ENCODE measurements at regions not wholly inside any gene's neighbourhood (a gene's known extent, or its start where the extent isn't known, plus 50 kb on each side); places are given as distances from the start of the nearest gene placed in this dataset.
"Not testable (repeated sequence)": the region's sequence is repeated elsewhere in the genome, so short reads cannot be mapped to it uniquely, and the experiment has no call there.

DNA sequence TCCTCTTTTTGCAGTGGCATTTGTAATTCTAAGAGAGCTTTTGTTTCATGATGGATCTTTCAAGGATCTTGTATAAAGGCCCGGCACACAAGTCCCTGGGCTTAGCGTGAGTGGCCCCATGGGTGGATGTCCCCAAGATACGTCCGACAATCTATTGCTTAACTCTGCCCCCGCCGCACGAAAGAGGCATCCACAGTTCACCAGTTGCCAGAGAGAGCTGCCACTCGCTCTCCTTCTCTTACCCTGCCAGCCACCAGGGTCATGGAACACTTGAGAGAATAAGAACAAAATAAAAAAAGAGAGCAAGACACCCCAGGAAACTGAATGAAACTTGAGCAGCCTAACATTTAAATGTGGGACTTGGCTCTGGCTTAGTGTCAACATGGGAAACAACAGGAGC, 92.3 kb downstream of the CTAGE1 start:
- no peak for DNase-seq

DNA sequence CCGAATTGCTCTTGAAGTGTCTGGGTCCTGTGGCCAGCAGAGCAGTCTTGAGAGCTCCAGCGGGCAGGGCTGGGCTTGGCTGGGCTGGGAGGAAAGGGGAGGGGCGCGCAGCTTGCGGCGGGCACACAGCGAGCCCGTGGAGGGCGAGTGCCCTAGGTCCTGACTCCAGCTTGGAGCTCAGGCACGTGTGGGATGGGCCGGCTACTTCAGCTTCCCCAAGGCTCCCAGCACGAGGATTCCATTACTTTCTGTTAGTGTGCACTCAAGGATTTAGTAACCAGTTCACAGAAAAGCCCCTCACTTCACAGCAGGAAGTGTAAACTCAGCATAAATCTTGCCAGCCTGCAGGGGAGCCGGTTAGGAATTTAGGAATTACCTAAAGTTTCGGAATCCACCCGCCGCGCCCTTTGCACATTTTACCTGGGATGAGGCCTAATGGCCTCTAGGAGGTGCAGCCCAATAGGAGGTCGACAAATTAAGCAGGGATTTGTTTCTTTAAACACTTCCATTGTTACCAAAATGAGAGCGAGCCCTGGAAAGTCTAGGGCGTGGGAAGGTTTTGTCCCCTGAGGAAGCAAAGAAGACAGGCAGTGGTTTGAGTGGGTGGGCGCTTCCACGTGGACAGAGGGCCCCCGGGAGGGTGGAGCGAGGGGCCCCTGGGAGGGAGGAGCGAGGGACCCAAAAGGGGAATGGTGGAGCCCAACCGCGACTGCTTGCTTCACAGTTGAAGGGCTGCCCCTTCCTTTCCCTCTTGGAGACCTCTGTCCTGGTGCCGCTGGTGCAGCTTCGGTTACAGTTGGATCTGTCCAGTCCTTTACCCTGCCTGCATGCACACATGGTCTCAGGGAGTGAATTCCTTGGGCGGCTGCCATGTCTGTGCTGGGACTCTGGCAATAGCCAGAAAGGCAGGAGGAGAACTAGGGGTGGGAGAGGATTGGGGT, 93.3 kb downstream of the CTAGE1 start:
- no peak for DNase-seq

DNA sequence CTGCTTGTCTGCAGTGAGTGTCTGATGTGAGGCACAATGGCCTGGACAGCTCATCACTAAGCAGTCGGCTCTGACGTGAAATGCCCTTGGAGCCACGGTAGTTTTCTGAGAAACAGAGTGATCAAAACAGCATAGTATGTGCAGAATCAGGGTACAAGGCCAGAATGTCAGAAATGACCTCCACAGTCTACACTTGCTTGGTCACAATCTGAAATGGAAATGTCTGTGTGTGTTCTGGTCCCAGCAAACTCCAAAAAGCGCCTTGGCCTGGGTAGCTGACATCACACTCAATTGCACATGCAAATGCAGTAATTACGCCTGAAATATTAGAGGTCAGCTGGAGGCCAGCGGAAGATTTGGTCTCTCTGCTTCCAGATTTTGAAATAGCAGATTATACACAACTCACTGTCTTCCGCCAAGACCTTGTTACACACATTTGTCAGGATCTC, 95.4 kb downstream of the CTAGE1 start:
- DNase-seq: no peak

DNA sequence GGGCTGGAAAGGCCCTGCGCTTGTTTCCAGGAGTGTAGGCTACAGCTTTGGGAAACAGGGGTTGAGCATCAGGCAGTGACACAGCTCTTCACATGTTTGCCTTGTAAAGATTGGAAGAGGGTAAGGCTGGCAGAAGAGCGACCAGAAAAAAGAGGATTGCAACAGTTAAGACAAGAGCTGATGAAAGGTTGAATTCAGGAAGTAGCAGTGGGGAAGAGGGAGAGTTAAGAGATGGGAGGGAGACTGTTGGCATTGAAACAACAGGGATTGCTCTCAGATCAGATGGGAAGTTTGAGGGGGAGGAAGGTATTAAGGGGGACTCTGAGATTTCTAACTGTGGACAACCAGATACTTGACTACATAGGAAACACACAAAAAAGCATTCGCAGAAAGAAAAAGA, 96.9 kb downstream of the CTAGE1 start:
- DNase-seq: no peak

DNA sequence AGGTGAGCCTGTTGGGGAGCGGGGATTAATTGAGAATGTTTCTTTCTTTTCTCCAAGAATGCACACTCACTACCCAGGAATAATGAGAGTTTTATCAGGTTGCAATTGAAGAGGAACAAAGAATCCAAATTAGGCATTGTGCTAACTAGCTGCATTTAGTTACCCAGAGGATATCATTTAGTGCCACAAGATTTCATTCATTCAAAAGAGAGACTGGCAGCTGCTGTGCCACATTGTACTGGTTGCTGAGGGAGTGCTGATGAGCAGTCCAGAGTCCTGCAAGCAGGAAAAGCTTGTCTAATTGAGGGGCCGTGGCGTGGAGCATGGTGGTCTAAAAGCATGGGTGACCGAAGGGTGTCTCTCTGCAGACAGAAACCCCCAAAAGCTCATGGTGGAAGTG, 97.6 kb downstream of the CTAGE1 start:
- no peak for DNase-seq

DNA sequence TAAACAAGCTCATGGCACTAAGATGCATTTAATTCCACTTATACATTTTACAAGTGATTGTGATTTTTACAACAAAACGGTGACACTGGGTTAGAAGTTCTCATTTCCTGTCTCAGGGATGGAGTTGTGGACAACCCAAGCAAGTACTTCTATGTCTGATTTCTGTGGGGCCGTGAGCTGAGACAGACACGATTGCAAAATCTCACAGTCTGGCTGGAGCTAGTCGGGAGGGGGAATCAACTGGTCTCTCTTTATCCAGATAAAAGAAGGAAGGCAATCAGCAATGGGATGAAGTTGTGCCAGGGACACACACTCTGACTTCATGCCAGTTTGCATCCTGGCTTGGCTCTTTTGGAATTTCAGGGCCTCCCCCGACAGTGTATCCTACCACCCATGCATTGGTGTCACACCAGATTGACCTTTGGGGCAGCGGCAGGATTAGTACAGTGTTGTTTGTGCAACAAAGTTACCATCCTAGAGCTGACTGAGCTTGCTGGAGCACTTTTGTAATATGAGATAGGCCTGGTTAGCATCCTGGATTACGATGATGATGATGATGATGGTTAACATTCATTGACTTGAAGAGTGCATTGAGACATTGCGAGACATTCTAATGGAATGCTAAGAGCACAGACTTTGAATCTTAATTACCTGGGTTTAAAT, 98.8 kb downstream of the CTAGE1 start:
- DNase-seq: no peak

DNA sequence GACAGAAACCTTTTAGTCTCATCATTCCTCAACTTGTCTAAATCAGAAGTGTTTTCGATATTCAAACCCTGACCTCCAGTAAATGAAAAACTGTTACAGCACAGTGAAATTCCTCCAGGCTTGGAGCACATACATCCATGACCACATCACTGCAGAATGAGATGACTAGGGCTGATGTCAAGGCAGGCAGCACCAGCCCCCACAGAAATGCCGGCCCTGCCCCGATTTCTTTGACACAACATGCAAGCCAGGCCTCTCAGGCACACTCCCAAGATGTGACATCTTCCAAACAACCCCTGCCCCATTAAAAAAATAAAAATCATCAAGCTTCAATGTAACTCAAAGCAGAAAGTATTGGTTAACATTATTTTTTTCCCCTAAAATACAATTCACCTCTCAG, 103.3 kb downstream of the CTAGE1 start:
- DNase-seq: no peak

DNA sequence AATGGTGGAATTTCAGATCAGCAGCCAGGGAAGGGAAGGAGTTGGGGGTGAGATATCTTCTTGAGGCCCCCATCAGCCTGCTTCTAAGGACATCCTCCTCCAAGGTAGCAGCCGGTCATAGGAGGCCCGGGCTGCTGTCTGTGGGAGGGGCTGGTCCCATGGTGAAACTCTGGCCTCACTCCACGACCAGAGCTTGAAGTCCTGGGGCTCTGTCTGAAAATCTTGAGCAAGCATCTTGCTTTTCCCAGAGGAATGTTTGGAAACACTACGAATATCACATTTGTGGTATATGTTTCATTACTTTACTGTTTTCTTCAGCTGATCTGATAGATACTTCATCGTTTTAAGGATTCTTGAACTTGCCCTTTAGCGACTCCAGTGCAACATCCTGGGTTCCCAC, 103.7 kb downstream of the CTAGE1 start:
- DNase-seq: no peak

DNA sequence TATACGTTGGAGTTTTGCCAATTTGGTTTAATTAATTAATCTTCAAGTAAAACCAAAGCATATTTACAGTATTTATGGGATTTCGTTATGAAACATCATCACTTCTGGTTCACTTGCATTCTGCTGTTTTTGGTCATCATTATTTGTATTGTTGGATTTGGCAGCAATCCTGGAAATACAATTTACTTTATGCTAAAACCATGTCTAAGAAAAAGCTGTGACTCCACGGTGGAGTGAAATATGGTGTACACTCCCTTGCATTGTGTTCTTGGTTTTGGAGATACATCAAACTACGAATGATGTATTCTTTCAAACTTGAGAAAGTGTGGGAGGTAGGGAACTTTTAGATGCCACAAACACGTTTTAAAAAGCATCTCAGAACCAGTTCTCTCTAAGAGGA, 106.4 kb downstream of the CTAGE1 start:
- DNase-seq: no peak

DNA sequence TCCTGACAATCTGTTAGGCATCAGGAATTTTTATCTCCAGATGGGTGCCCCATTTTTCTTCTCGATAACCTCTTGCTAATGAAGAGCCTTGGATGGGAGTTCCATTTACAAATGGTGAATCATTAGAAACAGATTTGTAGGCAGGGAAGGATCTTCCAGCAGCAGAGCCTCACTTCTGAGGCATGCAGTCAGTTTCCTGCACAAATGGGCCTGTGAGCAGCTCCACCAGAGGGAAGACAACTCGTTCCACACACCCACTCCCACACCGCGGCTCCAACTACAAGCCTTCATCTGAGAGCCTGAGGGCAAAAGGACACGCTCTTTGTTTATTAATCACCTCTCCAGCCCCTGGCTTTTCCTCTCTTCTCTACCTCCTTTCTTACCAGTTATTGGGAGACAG, 108.5 kb downstream of the CTAGE1 start:
- DNase-seq: no peak

DNA sequence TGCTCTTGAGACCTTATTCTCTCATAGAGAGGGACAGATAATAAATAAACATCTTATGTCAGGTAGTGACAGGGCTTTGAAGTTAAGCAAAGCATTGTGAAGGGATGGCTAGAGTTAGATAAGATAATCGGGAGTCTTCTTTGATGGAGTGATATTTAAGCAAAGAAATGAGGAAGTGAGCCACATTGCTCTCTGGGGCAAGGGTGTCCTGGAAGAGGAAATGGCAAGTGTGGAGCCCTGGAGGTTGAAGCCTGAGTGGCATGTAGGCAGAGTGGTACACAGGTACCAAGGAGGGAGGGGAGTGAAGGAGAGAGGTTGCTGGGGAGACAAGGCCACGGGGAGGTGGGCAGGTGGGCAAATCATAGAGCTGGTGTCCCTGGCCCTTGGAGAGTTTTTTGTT, 110.2 kb downstream of the CTAGE1 start:
- no peak for DNase-seq

DNA sequence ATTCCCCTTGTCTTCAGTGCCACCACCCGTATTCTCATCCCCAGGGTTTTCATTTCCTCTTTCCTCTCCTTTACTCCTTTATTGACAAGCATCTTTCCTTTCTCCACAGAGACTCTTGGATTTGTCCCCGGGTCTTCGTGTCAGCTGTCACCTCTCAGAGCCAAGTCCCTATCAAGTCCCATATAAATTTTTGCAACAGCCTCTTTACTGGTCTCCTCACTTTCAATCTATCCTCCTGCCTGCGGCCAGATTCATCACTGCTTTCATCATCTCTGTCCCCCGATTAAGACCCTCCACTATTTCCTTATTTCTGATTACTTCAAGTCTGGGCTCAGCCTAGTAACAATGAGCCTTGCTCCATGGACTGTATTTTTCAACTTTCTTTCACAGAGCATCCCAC, 113.8 kb downstream of the CTAGE1 start:
- DNase-seq: no peak

DNA sequence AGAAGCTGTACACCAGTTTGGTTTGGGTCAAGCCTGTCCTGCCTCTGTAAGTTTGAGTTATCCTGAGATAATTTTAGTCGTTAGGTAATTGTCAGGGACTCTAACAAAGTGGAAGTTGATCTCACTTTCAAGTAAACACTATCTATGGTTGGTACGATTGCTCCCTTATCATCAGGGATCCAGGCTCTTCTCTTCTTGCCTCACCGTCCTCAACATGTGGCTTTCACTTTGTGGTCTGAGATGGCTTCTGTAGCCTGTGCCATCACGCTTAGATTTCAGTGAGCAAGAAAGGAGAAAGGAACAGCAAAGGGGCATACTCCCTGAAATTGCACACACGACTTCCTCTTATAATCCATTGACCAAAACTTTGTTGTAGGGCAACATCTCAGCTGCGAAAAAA, 115.6 kb downstream of the CTAGE1 start:
- no peak for DNase-seq

DNA sequence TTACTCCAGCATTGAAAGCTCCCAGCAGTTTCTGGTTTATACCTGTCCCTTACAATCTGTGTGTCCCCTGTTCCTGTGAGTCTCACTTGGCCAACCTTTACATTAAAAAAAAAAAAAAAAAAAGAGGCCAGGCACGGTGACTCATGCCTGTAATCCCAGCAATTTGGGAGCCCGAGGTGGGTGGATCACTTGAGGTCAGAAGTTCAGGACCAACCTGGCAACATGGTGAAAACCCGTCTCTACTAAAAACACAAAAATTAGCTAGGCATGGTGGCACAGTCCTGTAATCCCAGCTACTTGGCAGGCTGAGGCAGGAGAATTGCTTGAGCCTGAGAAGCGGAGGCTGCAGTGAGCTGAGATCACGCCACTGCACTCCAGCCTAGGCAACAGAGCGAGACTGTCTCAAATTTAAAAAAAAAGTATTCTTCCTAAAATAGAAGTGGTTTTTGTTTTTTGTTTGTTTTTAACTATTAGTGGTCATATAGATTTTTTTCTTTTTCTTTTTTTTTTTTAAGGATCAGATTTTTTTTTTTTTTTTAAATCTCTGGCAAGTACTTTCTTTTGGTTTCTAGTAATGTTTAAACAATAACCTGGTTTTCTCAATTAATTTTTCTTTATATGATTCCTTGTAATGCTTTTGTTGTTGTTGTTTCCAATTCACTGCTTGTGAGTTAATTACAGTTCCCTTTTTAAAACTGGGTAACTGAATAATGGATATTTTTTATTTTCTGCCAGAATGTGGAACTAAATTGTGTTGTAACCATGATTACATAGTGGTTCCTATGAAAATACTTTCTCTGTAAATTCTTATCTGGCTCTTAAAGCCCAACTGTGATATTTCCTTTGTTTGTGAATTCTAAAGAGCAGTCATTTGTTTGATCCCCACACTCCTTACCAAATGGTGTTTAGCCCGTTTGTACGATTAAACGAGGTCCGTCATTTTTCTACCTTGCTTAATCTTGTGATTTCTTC, 116.8 kb downstream of the CTAGE1 start:
- DNase-seq: no peak

DNA sequence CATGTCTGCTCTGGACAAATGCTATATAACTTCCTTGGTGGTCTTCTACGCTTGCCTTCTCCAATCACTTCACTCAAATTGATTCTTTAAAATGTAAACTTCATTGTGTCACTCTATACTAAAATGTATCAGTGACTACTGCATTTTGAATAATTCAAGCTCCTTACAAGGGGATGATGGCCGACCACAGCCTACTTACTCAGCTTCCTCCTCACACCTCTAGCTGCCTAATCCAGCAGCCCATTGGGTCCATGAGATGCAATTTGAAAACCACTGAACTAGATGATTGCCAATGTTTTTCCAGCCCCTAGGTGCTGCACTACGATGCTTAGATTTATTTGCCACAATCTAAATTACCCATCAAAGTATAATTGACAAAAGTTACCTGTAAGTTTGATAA, 120.7 kb downstream of the CTAGE1 start:
- no peak for DNase-seq

DNA sequence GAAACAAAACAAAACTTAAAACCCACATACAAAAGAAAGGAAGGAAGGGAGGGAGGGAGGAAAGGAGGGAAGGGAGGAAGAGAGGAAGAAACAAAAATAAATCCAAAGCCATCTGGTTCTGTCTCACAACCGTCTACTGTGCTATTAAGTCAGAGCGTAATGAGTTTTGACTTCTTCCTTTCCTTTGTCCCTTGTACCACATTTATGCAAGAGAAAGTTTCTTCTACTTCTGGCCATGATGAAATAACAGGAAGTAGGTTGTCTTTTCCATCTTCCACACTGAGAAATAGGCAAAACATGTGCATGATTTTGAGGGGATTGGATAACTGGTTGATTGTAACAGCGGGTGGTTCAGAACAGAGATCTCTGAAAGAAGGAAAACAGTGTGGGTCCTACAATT, 121.4 kb downstream of the CTAGE1 start:
- DNase-seq: no peak

DNA sequence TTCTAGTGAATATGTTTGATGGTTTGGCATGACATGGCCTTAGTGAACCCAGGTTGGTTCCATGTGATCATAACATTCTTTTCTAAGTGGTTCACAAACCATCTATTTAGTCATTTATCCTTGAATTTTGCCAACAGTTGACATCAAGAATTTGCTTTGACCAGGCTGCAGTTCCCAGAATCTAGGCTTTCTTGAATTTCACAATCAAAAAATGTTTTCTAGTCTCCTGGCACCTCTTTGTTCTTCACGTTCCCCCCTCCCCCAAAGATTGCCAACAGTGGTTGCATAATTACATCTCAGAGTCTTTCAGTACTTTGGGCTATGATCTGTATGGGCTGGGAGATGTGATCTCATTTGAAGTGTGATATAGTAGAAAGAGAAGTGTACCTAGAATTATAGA, 124.0 kb downstream of the GATA6 start:
- no peak for DNase-seq

DNA sequence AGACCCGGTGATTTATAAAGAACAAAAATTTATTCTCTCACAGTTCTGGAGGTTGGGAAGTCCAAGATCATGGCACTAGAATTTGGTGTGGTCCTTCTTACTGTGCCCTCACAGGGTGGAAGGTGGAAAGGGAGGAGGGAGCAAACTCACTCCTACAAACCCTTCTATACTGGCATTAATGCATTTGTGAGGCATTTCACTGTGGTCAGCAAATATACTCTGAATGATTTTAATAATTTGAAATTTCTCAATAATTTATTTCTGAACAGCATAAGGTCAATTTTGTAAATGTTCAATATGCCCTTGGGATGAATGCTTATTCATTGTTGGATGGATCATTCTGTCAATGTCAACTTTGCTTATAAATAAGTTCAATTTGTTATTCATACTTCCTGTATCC, 120.6 kb downstream of the GATA6 start:
- no peak for DNase-seq

DNA sequence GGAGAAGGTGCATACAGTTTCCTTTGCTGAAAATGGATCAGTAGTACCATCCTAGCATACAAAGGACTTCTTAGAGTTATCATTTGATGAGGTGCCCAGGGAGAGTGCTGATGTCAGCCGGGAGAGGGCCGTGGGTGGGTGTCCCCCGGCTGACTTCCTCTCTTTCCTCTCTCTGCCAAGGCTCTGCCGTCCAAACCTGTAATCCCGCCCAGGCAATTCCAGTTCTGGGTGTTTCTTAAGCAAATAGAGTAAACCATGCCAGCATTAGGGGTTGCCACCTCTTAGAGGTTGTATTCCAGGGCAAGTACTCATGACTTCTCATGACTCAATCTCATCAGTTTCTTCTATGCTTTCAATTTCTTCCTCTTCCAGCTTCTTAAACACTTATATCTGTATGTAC, 117.2 kb downstream of the GATA6 start:
- DNase-seq: no peak

DNA sequence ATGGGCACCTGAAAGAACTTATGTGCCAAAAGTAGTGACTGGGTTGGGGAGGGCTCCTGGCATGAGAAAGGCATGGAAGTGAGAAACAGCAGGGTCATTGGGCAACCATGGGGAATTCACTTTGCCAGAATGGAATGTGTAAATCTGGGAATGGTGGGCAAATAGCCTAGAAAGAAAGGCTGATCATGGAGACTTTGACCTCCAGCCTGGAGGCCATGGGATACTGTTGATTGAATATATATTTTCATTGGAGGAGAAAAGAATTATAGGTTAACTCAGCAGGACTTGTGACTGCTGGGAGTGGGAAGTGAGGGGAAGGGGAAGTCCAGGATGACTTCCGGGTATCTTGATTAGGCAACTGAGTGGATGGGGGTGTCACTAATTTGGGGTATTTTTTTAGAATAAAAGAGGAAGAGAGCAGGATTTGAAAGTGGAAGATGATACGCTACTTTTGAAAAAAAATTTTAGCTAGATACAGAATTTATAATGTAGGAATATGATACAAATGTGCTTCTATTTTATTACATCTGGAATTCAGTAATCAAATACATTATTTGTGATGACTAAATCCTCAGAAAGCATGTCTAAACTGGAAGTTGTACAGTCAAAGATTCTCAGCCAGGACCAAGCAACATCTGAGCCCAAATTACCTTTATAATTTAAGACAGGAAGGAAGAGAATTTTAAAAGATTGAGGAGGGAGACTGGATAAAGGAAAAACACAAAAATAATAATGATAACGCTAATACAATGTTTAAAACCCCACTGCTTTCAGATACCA, 116.2 kb downstream of the GATA6 start:
- DNase-seq: no peak

DNA sequence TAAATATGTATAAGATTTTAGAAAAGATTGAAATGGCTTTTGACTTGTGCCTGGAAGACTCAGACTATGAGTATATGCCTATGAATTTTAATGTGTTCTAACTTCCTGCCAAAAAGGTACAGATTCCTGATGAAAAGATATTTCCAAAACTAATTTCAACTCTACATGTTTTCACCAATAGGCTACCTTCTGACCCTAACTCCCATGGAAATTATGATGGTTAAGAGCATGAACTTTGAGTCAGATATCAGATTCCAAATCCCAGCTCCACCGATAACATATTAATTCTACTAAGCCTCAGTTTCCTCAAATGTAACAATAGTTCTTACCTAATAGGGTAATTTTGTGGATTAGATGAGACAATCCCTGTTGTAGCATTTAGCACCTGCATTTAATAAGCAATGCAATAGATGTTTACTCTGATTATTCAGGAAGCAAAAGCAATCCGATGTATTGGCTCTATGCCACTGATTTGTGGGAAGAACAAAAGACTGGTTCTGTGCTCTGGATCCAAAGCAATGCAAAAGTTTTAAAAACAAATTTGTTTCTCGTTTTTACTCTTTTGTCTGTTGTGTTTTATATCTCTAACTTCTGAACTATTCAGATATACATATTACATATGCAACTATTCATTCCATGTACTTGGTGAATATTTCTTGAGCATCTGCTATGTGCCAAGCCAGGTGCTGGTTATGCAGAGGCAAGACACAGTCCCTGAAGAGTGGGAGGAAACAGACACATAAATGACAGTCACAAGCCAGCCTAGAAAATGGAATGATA, 115.4 kb downstream of the GATA6 start:
- DNase-seq: no peak

DNA sequence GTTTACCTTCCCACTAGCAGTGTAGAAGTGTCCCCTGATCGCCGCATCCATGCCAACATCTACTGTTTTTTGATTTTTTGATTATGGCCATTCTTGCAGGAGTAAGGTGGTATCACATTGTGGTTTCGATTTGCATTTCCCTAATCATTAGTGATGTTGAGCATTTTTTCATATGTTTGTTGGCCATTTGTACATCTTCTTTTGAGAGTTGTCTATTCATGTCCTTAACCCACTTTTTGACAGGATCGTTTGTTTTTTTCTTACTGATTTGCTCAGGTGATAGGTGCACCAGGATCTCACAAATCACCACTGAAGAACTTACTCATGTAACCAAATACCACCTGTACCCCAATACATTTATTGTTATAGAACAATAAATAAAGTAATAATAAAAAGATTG, 114.5 kb downstream of the GATA6 start:
- not testable (repeated sequence) for DNase-seq

Data from NCI-H748 treated with DMSO at 0.1 percent for 48 hours (cell line).